ENCODE measurements at regions not wholly inside any gene's neighbourhood (a gene's known extent, or its start where the extent isn't known, plus 50 kb on each side); places are given as distances from the start of the nearest gene placed in this dataset.

DNA sequence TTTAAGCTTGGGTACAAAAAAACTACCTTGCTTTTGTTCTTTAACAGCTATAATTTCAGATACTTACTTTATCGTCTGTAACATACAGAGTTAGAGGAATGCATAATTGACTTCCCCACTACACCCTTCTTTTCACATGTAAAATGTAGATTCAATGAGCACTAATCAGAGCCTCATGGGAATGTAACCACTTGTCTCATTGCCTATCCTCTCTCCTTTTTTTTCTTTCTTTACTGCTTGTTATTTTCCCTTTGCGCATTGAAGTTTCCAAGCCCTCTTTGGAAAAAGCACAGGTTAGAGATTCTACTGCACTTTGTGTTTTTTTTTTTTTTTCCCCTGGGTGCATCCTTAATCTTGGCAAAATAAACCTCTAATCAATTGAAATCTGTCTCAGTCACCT lies 965.1 kb upstream of the PABPC4L start:
- TF ChIP-seq, protein P1, sequence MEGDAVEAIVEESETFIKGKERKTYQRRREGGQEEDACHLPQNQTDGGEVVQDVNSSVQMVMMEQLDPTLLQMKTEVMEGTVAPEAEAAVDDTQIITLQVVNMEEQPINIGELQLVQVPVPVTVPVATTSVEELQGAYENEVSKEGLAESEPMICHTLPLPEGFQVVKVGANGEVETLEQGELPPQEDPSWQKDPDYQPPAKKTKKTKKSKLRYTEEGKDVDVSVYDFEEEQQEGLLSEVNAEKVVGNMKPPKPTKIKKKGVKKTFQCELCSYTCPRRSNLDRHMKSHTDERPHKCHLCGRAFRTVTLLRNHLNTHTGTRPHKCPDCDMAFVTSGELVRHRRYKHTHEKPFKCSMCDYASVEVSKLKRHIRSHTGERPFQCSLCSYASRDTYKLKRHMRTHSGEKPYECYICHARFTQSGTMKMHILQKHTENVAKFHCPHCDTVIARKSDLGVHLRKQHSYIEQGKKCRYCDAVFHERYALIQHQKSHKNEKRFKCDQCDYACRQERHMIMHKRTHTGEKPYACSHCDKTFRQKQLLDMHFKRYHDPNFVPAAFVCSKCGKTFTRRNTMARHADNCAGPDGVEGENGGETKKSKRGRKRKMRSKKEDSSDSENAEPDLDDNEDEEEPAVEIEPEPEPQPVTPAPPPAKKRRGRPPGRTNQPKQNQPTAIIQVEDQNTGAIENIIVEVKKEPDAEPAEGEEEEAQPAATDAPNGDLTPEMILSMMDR (IDR thresholded peaks at IDR 0.05): no peak
- ATAC-seq: no peak
- H3K27me3 Mint-ChIP-seq: no peaks in the 10 kb centered on the region
- H3K9me3 Mint-ChIP-seq: no peaks in the 10 kb centered on the region
- POLR2A ChIA-PET: no interaction called here
- CTCF ChIA-PET: no interaction called here
- intact Hi-C loops (cut with micrococcal nuclease): no loop called here
- H3K36me3 Mint-ChIP-seq (ENCODE audit: low read depth): no peaks in the 10 kb centered on the region
- no peak for DNase-seq
- no peaks in the 10 kb centered on the region for H3K4me1 Mint-ChIP-seq (ENCODE audit: low read depth)
- H3K4me3 Mint-ChIP-seq: no peak overlapping the region
- no peak overlapping the region for H3K27ac Mint-ChIP-seq

DNA sequence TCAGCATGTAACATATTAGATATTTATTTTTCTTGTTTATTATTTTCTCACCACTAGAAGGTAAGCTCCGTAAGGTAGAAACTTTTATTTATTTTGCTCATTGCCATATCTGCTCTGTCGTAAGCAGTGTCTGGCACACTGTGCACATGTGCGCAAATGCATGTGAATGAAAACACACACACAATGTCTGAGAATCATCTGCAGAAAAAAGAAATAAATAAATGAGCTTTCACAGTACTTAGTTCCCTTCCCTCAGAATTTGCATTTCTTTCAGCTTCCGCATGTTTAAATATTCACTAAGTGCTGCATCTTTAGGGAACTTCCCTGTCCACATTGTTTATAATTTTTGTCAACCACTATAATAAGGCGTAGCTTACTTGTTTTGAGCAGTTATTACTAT lies 963.0 kb upstream of the PABPC4L start:
- no peak overlapping the region for H3K4me3 Mint-ChIP-seq
- POLR2A ChIA-PET: interaction anchor here (0.5 kb wide), 1 partner anchor 13 kb away, joined by 3 read pairs; no protein-coding TSS in a partner anchor
- CTCF ChIA-PET: no interaction called here
- H3K4me1 Mint-ChIP-seq (ENCODE audit: low read depth): no peaks in the 10 kb centered on the region
- no peak for DNase-seq
- TF ChIP-seq, protein P1 (IDR thresholded peaks at IDR 0.05): no peak
- H3K27ac Mint-ChIP-seq: no peak overlapping the region
- H3K36me3 Mint-ChIP-seq (ENCODE audit: low read depth): no peaks in the 10 kb centered on the region
- intact Hi-C loops (cut with micrococcal nuclease): no loop called here
- H3K27me3 Mint-ChIP-seq: no peaks in the 10 kb centered on the region
- no peaks in the 10 kb centered on the region for H3K9me3 Mint-ChIP-seq
- no peak for ATAC-seq

DNA sequence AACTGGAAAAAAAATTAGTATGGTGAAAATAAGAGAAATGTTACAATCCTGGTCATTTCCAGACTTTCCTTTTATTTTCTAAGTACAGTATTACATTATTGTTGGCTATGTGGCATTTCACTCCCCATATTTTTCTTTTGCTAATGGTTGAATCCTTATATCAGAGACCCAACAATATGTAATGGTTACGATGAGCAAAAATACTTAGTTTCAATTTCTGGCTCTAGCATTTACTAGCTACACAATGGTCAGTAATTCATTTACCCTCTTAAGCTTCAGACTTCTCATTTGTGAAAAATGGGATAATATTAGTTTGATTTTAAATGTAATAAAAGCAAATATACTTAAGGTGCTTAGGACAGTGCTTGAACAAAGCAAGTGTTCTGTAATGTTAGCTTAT lies 942.9 kb upstream of the PABPC4L start:
- peaks cover 3% of the 10 kb centered on the region for H3K9me3 Mint-ChIP-seq
- no peaks in the 10 kb centered on the region for H3K4me1 Mint-ChIP-seq (ENCODE audit: low read depth)
- CTCF ChIA-PET: no interaction called here
- H3K4me3 Mint-ChIP-seq: no peak overlapping the region
- H3K27ac Mint-ChIP-seq: no peak overlapping the region
- DNase-seq: no peak
- intact Hi-C loops (cut with micrococcal nuclease): no loop called here
- no peaks in the 10 kb centered on the region for H3K36me3 Mint-ChIP-seq (ENCODE audit: low read depth)
- TF ChIP-seq, protein P1 (IDR thresholded peaks at IDR 0.05): no peak
- POLR2A ChIA-PET: no interaction called here
- no peaks in the 10 kb centered on the region for H3K27me3 Mint-ChIP-seq
- ATAC-seq: no peak

DNA sequence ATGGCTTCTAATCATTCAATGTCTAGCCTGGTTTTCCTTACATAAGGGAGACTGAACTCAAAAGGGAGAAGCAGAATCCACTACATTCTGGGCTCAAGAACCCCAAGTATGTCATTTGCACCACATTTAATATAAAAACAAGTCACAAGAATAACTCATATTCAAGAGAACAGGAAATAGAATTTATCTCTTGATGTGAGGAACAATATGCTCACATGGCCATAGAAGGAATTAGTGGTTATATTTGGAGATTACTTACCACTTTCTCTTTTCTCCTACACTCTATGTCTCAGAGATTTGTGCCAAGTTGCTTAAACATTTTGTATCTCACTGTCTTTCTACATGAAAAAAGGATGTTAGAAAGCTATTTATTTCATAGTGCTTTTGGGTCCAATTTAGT lies 922.6 kb upstream of the PABPC4L start:
- no peak overlapping the region for H3K27ac Mint-ChIP-seq
- H3K9me3 Mint-ChIP-seq: peaks cover 6% of the 10 kb centered on the region
- ATAC-seq (no peak), DNase-seq (no peak)
- TF ChIP-seq, protein P1 (IDR thresholded peaks at IDR 0.05): no peak
- intact Hi-C loops (cut with micrococcal nuclease): no loop called here
- no peak overlapping the region for H3K4me3 Mint-ChIP-seq
- H3K36me3 Mint-ChIP-seq (ENCODE audit: low read depth): no peaks in the 10 kb centered on the region
- no peaks in the 10 kb centered on the region for H3K27me3 Mint-ChIP-seq
- CTCF ChIA-PET: no interaction called here
- POLR2A ChIA-PET: no interaction called here
- H3K4me1 Mint-ChIP-seq (ENCODE audit: low read depth): no peaks in the 10 kb centered on the region

DNA sequence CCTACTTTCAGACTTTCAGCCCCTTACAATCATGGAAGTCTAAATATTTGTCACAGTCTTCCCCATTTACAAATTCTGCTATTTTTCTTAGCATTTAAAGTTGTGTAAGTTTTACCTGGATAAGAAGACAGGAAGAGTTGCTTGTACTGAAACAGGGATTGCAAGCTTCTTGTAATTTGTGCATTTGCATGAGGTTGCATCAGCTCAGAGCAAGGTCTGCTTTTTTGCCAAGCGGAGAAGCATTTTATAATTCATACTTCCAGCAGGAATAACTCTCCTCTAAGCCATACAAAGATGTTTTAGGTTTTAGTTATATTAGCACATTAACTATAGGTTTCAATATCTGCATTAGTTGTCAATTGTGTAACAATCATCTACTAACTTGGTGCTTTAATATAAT lies 922.0 kb upstream of the PABPC4L start:
- no peaks in the 10 kb centered on the region for H3K36me3 Mint-ChIP-seq (ENCODE audit: low read depth)
- POLR2A ChIA-PET: no interaction called here
- TF ChIP-seq, protein P1 (IDR thresholded peaks at IDR 0.05): no peak
- H3K27ac Mint-ChIP-seq: no peak overlapping the region
- CTCF ChIA-PET: no interaction called here
- ATAC-seq (no peak), DNase-seq (no peak)
- intact Hi-C loops (cut with micrococcal nuclease): no loop called here
- no peaks in the 10 kb centered on the region for H3K27me3 Mint-ChIP-seq
- H3K4me1 Mint-ChIP-seq (ENCODE audit: low read depth): no peaks in the 10 kb centered on the region
- no peak overlapping the region for H3K4me3 Mint-ChIP-seq
- peaks cover 8% of the 10 kb centered on the region for H3K9me3 Mint-ChIP-seq

Measured in activated CD8-positive, alpha-beta T cell treated with anti-CD3 and anti-CD28 coated beads for 36 hours (primary cell).